K562 (cell line): ENCODE measurements at regions not wholly inside any gene's neighbourhood (a gene's known extent, or its start where the extent isn't known, plus 50 kb on each side); places are given as distances from the start of the nearest gene placed in this dataset.

Source experiments
- ATF3 ChIP-seq, 2 experiments: fragments of 450-650 bp in 1 of 2; sonication (generic) in 1 of 2; formaldehyde crosslinking in 1 of 2; IDR thresholded peaks in 1 of 2; conservative IDR thresholded peaks in 1 of 2; 2 replicates each; pipeline versions ENCODE4 v1.6.1 to v1.8.1; 2016 to 2023; ENCODE audit warnings: mild to moderate bottlenecking in 2 of 2, moderate library complexity in 2 of 2, inconsistent platforms in 1 of 2, missing genetic modification reagents in 1 of 2
- CTCF ChIP-seq, 3 experiments: IDR thresholded peaks in 2 of 3; conservative IDR thresholded peaks in 1 of 3; 2 replicates each; pipeline ENCODE4 v1.5.1; 2011 to 2012; ENCODE audit warnings: low read length in 3 of 3, mild to moderate bottlenecking in 3 of 3, control low read depth in 2 of 3, improper control_type of control experiment in 1 of 3, inconsistent platforms in 1 of 3, low read depth in 1 of 3, mixed read lengths in 1 of 3, moderate library complexity in 1 of 3; ENCODE audit not compliant: insufficient read depth in 2 of 3
- EP300 ChIP-seq: IDR thresholded peaks from 2 replicates; pipeline ENCODE4 v1.6.1; 2012; ENCODE audit warnings: low read length, improper control_type of control experiment
- GATA2 ChIP-seq: sonication (generic); formaldehyde crosslinking; IDR thresholded peaks from 2 replicates; pipeline ENCODE4 v1.4.0; 2020; ENCODE audit warnings: mild to moderate bottlenecking, missing genetic modification reagents
- HOMEZ ChIP-seq: fragments of 250-450 bp; sonication (Bioruptor Pico); IDR thresholded peaks from 2 replicates; pipeline ENCODE4 v1.4.0; 2020; ENCODE audit warnings: mild to moderate bottlenecking, moderate library complexity
- LCOR ChIP-seq: sonication (generic); formaldehyde crosslinking; IDR thresholded peaks from 2 replicates; pipeline ENCODE4 v1.8.0; 2022; ENCODE audit warnings: mild to moderate bottlenecking, missing genetic modification reagents
- RERE ChIP-seq: sonication (generic); formaldehyde crosslinking; IDR thresholded peaks from 2 replicates; pipeline ENCODE4 v1.8.0; 2023; ENCODE audit warnings: missing genetic modification reagents, mild to moderate bottlenecking, borderline replicate concordance
- REST ChIP-seq, 2 experiments: fragments of 450-650 bp; formaldehyde crosslinking in 1 of 2; IDR thresholded peaks; 2 replicates each; pipeline versions ENCODE4 v1.4.0 to v1.6.1; 2014 to 2020; ENCODE audit warnings: mild to moderate bottlenecking in 2 of 2, borderline replicate concordance in 1 of 2, low read depth in 1 of 2
- SP1 ChIP-seq: sonication (generic); formaldehyde crosslinking; IDR thresholded peaks from 2 replicates; pipeline ENCODE4 v1.8.1; 2022; ENCODE audit warnings: mild to moderate bottlenecking, missing genetic modification reagents
- YBX1 ChIP-seq: fragments of 450-650 bp; IDR thresholded peaks from 2 replicates; pipeline ENCODE4 v1.7.1; 2016; ENCODE audit warnings: mild to moderate bottlenecking
- ZBED1 ChIP-seq: IDR thresholded peaks from 2 replicates; pipeline ENCODE4 v1.6.1; 2014
- ZNF263 ChIP-seq: sonication (generic); formaldehyde crosslinking; IDR thresholded peaks from 2 replicates; pipeline ENCODE4 v1.8.0; 2022; ENCODE audit warnings: mild to moderate bottlenecking, missing genetic modification reagents, borderline replicate concordance
- ZNF280A ChIP-seq: fragments of 450-650 bp; IDR thresholded peaks from 2 replicates; pipeline ENCODE4 v1.6.1; 2018; ENCODE audit warnings: mild to moderate bottlenecking, low read depth; ENCODE audit not compliant: partially characterized antibody
- ZNF431 ChIP-seq: sonication (generic); formaldehyde crosslinking; IDR thresholded peaks from 2 replicates; pipeline ENCODE4 v1.8.0; 2022; ENCODE audit warnings: mild to moderate bottlenecking, missing genetic modification reagents

- TF ChIP-seq CTCF (IDR thresholded peaks at IDR 0.05 in 2 of 3, conservative IDR thresholded peaks at IDR 0.05 in 1 of 3; ENCODE audit: insufficient read depth in 2 of 3, low read depth in 1 of 3, low read length in 3 of 3) (no peak), ZNF263 (CRISPR knock-in tag) (no peak), RERE (CRISPR knock-in tag) (no peak), ZNF280A (no peak), LCOR (CRISPR knock-in tag) (no peak), SP1 (CRISPR knock-in tag) (no peak), ATF3 (IDR thresholded peaks at IDR 0.05) (no peak), ATF3 (CRISPR knock-in tag; conservative IDR thresholded peaks at IDR 0.05) (no peak), ZNF431 (CRISPR knock-in tag) (no peak), REST (IDR thresholded peaks at IDR 0.05; ENCODE audit: borderline replicate concordance) (no peak), REST (CRISPR knock-in tag; IDR thresholded peaks at IDR 0.05; ENCODE audit: low read depth) (no peak), HOMEZ (CRISPR knock-in tag) (no peak), GATA2 (CRISPR knock-in tag) (no peak), ZBED1 (no peak), YBX1 (no peak), EP300 (no peak)
These were observed 505.9 kb downstream of the FLRT2 start for GRCh38 chr14:86035882-86036281.
